ENCODE measurements at regions not wholly inside any gene's neighbourhood (a gene's known extent, or its start where the extent isn't known, plus 50 kb on each side); places are given as distances from the start of the nearest gene placed in this dataset.

DNA sequence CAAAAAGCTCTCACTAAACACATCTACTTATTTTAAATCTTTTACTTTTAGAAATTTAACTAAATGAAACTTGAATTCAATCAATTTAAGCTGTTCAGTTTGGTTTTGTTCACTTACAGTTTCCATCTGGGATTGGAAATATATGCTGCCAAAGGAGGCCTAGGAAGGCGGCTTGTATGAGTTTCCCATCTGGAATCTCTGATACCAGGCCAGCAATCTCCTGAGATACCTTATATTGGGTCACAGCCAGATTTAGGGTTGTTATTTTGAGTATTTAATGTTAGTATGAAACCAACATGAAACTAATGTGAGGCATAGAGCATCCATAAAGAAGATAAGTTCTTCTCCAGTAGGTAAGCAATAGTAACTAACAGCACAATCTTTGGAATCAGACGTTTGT lies 94.6 kb downstream of the GMNC start:
- Mint-ChIP-seq H3K4me1 (ENCODE audit: insufficient read depth, unreplicated experiment) (no peaks in the 10 kb centered on the region), H3K27ac (ENCODE audit: low read depth, unreplicated experiment) (no peak overlapping the region), H3K36me3 (ENCODE audit: insufficient read depth, unreplicated experiment) (peaks cover 4% of the 10 kb centered on the region), H3K4me3 (ENCODE audit: unreplicated experiment) (no peak overlapping the region), H3K9me3 (ENCODE audit: unreplicated experiment) (peaks cover under 1% of the 10 kb centered on the region), H3K27me3 (ENCODE audit: insufficient read depth, unreplicated experiment) (no peaks in the 10 kb centered on the region)
- TF ChIP-seq, protein P1, sequence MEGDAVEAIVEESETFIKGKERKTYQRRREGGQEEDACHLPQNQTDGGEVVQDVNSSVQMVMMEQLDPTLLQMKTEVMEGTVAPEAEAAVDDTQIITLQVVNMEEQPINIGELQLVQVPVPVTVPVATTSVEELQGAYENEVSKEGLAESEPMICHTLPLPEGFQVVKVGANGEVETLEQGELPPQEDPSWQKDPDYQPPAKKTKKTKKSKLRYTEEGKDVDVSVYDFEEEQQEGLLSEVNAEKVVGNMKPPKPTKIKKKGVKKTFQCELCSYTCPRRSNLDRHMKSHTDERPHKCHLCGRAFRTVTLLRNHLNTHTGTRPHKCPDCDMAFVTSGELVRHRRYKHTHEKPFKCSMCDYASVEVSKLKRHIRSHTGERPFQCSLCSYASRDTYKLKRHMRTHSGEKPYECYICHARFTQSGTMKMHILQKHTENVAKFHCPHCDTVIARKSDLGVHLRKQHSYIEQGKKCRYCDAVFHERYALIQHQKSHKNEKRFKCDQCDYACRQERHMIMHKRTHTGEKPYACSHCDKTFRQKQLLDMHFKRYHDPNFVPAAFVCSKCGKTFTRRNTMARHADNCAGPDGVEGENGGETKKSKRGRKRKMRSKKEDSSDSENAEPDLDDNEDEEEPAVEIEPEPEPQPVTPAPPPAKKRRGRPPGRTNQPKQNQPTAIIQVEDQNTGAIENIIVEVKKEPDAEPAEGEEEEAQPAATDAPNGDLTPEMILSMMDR (IDR thresholded peaks at IDR 0.05; ENCODE audit: unreplicated experiment): no peak
- ChIA-PET CTCF (no interaction called here), POLR2A (interaction anchor here (0.7 kb wide), 1 partner anchor 250 kb away, joined by 3 read pairs; no protein-coding TSS in a partner anchor)
- no peak for DNase-seq (ENCODE audit: unreplicated experiment)
- intact Hi-C loops (cut with micrococcal nuclease): no loop called here
- no TSS peak for BruUV-seq (replicated peaks)

DNA sequence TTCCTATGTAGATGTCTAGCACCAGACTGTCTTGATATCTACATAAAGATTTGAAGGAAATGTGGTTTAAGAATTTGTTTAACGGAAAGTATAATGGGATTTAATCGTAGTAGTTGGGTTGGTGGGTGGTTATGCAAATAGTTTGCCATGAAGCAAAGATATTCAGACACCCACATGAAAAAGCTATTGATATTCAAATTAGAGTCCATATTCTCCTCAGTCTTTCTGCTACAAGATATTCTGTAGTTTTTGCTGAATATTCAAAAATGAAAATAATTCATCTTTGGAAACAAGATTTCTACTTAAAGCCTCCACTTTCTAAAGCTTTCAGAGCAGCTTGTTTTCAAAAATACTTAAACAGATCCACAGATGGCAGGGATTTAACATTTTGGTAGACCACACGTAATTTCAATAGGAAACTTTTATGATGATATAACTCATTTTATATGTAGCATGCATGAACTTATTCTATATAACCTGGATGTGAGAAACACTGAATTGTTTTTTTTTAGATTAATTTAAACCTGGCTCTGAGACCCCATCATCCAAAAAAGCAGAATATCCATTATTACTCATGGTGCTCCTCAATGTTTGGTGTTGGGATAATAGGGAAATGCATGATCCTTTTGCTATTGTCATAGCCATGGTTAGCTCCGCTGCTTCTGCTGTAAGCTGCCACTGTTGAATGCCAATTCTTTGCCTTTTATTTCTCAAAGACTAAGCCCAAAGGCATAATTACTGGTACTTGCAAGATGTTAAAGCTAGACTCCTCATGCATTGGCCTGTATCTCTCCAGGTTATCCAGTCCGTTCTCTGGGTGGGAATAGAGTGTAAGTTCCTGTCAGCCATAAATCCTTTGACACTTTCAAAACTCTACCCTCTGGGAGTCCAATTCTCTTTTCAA lies 98.0 kb downstream of the GMNC start:
- no peak for DNase-seq (ENCODE audit: unreplicated experiment)
- CTCF ChIA-PET: interaction anchor here (0.7 kb wide), 1 partner anchor 269 kb away, joined by 3 read pairs; no protein-coding TSS in a partner anchor
- H3K4me3 Mint-ChIP-seq (ENCODE audit: unreplicated experiment): no peak overlapping the region
- H3K4me1 Mint-ChIP-seq (ENCODE audit: insufficient read depth, unreplicated experiment): no peaks in the 10 kb centered on the region
- POLR2A ChIA-PET: no interaction called here
- TF ChIP-seq, protein P1 (IDR thresholded peaks at IDR 0.05; ENCODE audit: unreplicated experiment): no peak
- no peak overlapping the region for H3K27ac Mint-ChIP-seq (ENCODE audit: low read depth, unreplicated experiment)
- no TSS peak for BruUV-seq (replicated peaks)
- intact Hi-C loops (cut with micrococcal nuclease): no loop called here
- no peaks in the 10 kb centered on the region for H3K36me3 Mint-ChIP-seq (ENCODE audit: insufficient read depth, unreplicated experiment)
- H3K27me3 Mint-ChIP-seq (ENCODE audit: insufficient read depth, unreplicated experiment): no peaks in the 10 kb centered on the region
- no peaks in the 10 kb centered on the region for H3K9me3 Mint-ChIP-seq (ENCODE audit: unreplicated experiment)

DNA sequence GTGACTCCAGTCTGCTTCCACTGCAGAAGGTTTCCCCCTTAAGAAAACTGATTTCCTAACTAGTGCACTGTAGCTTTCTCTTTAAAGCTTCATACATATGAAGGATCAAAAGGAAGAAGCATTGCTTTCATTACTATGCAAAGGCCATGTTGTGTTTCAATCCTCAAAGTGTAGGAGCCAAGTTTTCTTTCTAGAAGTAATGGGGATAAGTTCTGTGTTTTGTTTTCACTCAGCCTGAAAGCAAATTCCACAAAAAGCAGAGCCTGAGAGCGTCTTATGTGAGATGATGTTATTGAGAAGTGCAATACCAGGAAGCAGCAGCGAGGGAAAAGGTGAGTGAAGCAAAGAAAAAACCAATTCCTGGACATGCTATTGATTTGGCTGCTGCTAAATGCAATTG lies 99.7 kb downstream of the GMNC start:
- BruUV-seq (replicated peaks): no TSS peak
- no peaks in the 10 kb centered on the region for H3K4me1 Mint-ChIP-seq (ENCODE audit: insufficient read depth, unreplicated experiment)
- intact Hi-C loops (cut with micrococcal nuclease): no loop called here
- H3K4me3 Mint-ChIP-seq (ENCODE audit: unreplicated experiment): no peak overlapping the region
- H3K27me3 Mint-ChIP-seq (ENCODE audit: insufficient read depth, unreplicated experiment): no peaks in the 10 kb centered on the region
- H3K36me3 Mint-ChIP-seq (ENCODE audit: insufficient read depth, unreplicated experiment): no peaks in the 10 kb centered on the region
- CTCF ChIA-PET: interaction anchor here (0.7 to 0.8 kb wide), 2 partner anchors 1663 to 1753 kb away, joined by 3 to 4 read pairs; no protein-coding TSS in a partner anchor
- no peaks in the 10 kb centered on the region for H3K9me3 Mint-ChIP-seq (ENCODE audit: unreplicated experiment)
- no peak for DNase-seq (ENCODE audit: unreplicated experiment)
- no peak overlapping the region for H3K27ac Mint-ChIP-seq (ENCODE audit: low read depth, unreplicated experiment)
- POLR2A ChIA-PET: no interaction called here
- TF ChIP-seq, protein P1 (IDR thresholded peaks at IDR 0.05; ENCODE audit: unreplicated experiment): no peak

DNA sequence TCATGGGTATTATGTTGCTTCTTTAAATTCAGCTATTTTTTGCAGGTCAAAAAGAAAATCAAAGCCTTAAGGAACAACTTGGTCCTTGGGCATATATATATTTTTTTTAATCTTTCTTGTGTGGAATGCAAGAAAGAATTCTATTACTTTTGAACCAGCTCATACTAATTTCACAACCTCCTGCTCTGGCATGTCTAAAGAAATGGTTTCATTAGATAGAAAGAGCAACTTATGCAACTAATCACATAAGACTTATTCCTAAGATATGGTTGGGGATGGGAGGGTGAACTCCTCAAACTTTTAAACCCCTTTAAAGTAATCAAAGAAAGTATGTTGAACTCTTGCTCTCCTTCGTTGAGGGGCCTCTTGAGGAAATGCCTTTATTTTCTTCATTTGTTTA lies 114.9 kb downstream of the GMNC start:
- no peak for DNase-seq (ENCODE audit: unreplicated experiment)
- ChIA-PET CTCF (interaction anchor here (1.0 kb wide), 1 partner anchor 10 kb away, joined by 4 read pairs; no protein-coding TSS in a partner anchor), POLR2A (interaction anchor here (0.5 kb wide), 1 partner anchor 91 kb away, joined by 3 read pairs; no protein-coding TSS in a partner anchor)
- Mint-ChIP-seq H3K4me3 (ENCODE audit: unreplicated experiment) (no peak overlapping the region), H3K36me3 (ENCODE audit: insufficient read depth, unreplicated experiment) (no peaks in the 10 kb centered on the region), H3K4me1 (ENCODE audit: insufficient read depth, unreplicated experiment) (no peaks in the 10 kb centered on the region), H3K27ac (ENCODE audit: low read depth, unreplicated experiment) (no peak overlapping the region), H3K27me3 (ENCODE audit: insufficient read depth, unreplicated experiment) (no peaks in the 10 kb centered on the region), H3K9me3 (ENCODE audit: unreplicated experiment) (no peaks in the 10 kb centered on the region)
- TF ChIP-seq, protein P1 (IDR thresholded peaks at IDR 0.05; ENCODE audit: unreplicated experiment): no peak
- no TSS peak for BruUV-seq (replicated peaks)
- intact Hi-C loops (cut with micrococcal nuclease): no loop called here

Data from MCF 10A (cell line).